HG03354 (cell line): ENCODE measurements at regions not wholly inside any gene's neighbourhood (a gene's known extent, or its start where the extent isn't known, plus 50 kb on each side); places are given as distances from the start of the nearest gene placed in this dataset.
A peak's percentile ranks its signal among the peaks of the same experiment; 100 is the strongest.

ENCODE experiments used
- ATAC-seq: cut with Tn5 transposase; IDR thresholded peaks from one replicate; pipeline ENCODE4 v1.9.1; 2021; ENCODE audit warnings: mild to moderate bottlenecking; ENCODE audit not compliant: unreplicated experiment, poor library complexity, severe bottlenecking

GRCh38 chr21:16159213-16159970 lies 429.6 kb downstream of the USP25 start:
- ATAC-seq = no peak

- no peak for ATAC-seq
These were observed 430.2 kb downstream of the USP25 start for GRCh38 chr21:16159971-16160350.

DNA sequence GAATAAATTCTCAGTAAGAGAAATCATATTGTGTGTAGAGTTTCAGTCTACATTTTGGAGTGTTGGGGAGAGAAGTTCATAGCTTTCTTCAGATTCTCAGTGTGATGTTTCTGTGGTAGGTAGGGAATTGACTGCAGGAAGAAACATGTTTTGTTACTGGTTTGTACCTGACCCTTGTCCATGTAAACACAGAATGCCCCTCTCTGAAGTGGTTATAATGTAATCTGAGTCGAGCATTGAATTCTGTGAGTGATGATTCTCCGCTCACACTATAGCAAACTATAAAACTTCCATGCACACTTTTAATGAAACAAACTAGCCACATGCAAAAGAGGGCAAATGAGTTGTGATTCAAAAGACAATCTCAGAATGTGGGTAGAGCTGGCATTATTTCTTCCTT lies 433.2 kb downstream of the USP25 start:
- no peak for ATAC-seq

- no peak for ATAC-seq
These were observed 439.3 kb downstream of the USP25 start for GRCh38 chr21:16169102-16169511.

DNA sequence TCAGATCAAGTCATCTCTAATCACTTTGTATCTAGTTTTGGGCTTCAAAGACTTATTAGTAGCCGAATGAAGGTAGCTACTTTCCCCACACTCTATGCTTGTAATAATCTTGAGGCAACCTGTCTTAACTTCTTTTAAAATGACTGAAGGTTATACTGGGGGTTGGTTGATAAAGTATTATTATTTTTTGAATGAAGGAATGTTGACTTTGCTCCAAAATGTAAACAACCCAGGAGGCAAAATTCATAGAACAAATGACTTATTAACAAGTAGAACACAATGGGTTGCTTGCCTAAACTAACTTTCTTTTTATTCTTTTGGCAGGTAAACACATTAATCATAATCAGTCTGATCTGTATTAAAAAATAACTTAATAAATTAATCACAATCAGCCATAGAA lies 440.0 kb downstream of the USP25 start:
- no peak for ATAC-seq

DNA sequence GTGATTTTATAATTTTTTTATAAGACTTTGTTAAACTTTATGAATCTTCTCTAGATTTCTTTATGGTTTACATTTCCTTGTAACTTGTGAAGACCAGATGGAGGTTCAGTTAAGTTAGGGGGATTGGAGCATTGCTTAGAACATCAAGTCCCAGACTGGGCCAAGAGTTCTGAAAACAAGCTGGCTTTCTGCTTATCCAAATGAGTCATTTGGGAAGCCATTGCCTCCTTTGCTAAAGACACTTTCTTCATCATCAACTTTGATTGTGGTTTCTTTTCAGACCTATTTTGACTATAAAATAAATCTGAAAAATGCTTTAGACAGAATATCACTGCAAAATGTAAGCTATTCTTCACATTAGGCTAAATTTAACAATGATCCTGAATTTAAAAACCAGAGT lies 446.8 kb downstream of the USP25 start:
- no peak for ATAC-seq

DNA sequence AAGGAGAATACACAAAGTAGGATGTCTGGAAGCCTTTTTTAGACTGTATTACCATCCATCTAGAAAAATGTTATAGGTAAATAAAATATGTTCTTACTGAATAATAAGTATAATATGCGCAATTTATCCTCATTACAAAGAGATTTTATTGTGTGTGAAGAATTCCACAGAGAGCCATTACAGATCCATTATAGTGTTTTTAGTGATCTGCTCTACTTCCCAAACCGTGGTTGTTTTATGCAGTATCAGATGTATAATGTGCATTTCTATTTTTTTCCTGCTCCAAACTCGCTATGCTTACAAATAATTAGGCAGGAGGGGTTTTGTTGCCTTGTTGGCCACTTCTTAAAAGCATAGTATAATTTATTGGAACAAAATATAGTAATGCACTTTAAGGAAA lies 447.8 kb downstream of the USP25 start:
- ATAC-seq = no peak

DNA sequence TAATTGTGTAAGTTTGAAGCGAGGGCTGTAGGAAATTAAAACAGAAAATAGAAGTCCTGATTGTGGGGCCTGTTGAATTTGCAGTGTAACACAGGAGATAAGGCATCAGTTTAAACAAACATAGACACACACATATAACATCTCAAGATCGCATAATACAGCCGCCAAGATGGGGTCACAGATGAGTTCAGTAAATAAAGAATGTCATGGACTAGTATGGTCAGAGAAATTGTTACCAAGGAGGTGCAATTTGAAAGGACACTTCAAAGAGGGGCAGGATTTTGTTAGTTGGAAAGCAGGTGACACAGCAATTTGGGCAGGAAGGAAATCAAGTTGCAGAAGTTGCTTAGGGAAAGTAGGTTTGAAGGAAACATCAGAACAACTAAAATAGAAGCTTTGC lies 450.0 kb downstream of the USP25 start:
- ATAC-seq = no peak

DNA sequence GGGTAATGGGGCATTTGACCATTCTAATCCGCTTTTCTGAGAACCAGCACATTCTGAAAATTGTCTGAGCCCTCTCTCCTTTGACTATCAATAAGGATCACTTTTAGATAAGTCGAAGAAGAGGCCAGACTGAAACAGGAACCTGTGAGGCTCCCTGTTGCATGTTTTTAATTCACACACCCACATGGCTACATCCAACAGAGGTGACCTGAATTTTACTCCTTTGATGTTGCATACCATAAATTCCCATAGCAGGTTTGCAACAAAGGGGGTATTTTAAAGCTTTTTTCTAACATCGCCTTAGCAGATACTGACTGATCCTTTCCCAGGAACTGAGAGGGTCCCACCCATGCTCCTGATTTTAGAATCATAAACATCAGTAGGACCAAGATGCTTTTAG lies 450.8 kb downstream of the USP25 start:
- no peak for ATAC-seq

- no peak for ATAC-seq
These were observed 451.2 kb downstream of the USP25 start for GRCh38 chr21:16181018-16181417.

DNA sequence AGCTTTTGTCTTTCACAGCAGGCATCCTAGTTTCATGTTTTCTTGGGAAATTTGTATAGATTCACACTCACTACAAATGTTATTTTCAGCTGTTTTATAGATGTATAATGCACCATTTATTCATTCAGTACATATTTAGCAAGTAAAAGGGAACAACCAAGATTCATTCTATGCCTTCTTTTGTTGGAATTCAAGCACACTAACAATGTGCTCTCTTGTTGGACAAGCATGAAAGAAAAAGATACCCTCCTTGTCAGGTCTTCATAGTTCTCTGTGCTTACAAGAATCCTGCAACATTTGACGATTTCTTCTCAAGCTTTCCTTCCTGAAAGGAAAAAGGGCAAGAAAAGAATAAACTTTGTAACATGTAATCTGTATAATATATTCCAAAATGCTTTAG lies 456.0 kb downstream of the USP25 start:
- no peak for ATAC-seq

- no peak for ATAC-seq
These were observed 457.0 kb downstream of the USP25 start for GRCh38 chr21:16186742-16187141.

GRCh38 chr21:16187603-16188301 lies 458.0 kb downstream of the USP25 start:
- no peak for ATAC-seq

- no peak for ATAC-seq
These were observed 463.1 kb downstream of the USP25 start for GRCh38 chr21:16192902-16193301.

- ATAC-seq = no peak
These were observed 463.8 kb downstream of the USP25 start for GRCh38 chr21:16193496-16194094.

- peak; percentile 88 for ATAC-seq
These were observed 464.5 kb downstream of the USP25 start for GRCh38 chr21:16194095-16194787.

GRCh38 chr21:16194788-16195537 lies 465.2 kb downstream of the USP25 start:
- ATAC-seq = peak; percentile 24

- no peak for ATAC-seq
These were observed 465.7 kb downstream of the USP25 start for GRCh38 chr21:16195538-16195910.

GRCh38 chr21:16196001-16196400 lies 466.2 kb downstream of the USP25 start:
- ATAC-seq = no peak

- ATAC-seq = no peak
These were observed 468.8 kb downstream of the USP25 start for GRCh38 chr21:16198546-16198945.
